Neural progenitor cell (in vitro differentiated cells): ENCODE measurements at regions not wholly inside any gene's neighbourhood (a gene's known extent, or its start where the extent isn't known, plus 50 kb on each side); places are given as distances from the start of the nearest gene placed in this dataset.

Experiments used
- DNase-seq: peaks from one replicate; pipeline ENCODE4 v3.0.0-alpha.2; 2016; ENCODE audit warnings: low spot score
- H2AFZ ChIP-seq: fragments of 200-600 bp; sonication (generic); replicated peaks from 2 replicates; pipeline ENCODE4 v1.6.1; 2016; ENCODE audit warnings: antibody characterized with exemption
- H3F3A ChIP-seq: fragments of 200-600 bp; sonication (generic); 2 replicates; pipeline ENCODE4 v1.6.1; 2016; ENCODE audit warnings: antibody characterized with exemption, low read depth
- H3K27ac ChIP-seq: fragments of 200-600 bp; sonication (generic); 2 replicates; pipeline ENCODE4 v1.5.1; 2016; ENCODE audit warnings: mild to moderate bottlenecking
- H3K27me3 ChIP-seq: fragments of 200-600 bp; sonication (generic); 2 replicates; pipeline ENCODE4 v1.6.1; 2016; ENCODE audit warnings: mild to moderate bottlenecking, moderate library complexity
- H3K36me3 ChIP-seq: fragments of 200-600 bp; sonication (generic); 2 replicates; pipeline ENCODE4 v1.5.1; 2016
- H3K4me1 ChIP-seq: fragments of 200-600 bp; sonication (generic); 2 replicates; pipeline ENCODE4 v1.6.1; 2016; ENCODE audit warnings: mixed run types
- H3K4me2 ChIP-seq: fragments of 200-600 bp; sonication (generic); 2 replicates; pipeline ENCODE4 v1.6.1; 2016
- H3K4me3 ChIP-seq: fragments of 200-600 bp; sonication (generic); 2 replicates; pipeline ENCODE4 v1.5.1; 2016
- H3K79me2 ChIP-seq: fragments of 200-600 bp; sonication (generic); 2 replicates; pipeline ENCODE4 v1.6.1; 2016; ENCODE audit warnings: low read depth
- H3K9ac ChIP-seq: fragments of 200-600 bp; sonication (generic); 2 replicates; pipeline ENCODE4 v1.6.1; 2016
- H3K9me3 ChIP-seq: fragments of 200-600 bp; sonication (generic); 2 replicates; pipeline ENCODE4 v1.5.1; 2016; ENCODE audit warnings: low read depth
- H4K20me1 ChIP-seq: fragments of 200-600 bp; sonication (generic); 2 replicates; pipeline ENCODE4 v1.6.1; 2016; ENCODE audit warnings: low read depth
- H3K27ac Mint-ChIP-seq: 3 replicates; pipeline ENCODE4 v1.8.0; 2021; ENCODE audit warnings: mixed read lengths
- H3K27me3 Mint-ChIP-seq: 2 replicates; pipeline ENCODE4 v1.8.0; 2022; ENCODE audit warnings: low read depth, mild to moderate bottlenecking, inconsistent platforms, moderate library complexity, mixed read lengths; ENCODE audit not compliant: insufficient read depth
- H3K36me3 Mint-ChIP-seq: 3 replicates; pipeline ENCODE4 v1.8.0; 2021; ENCODE audit warnings: mixed read lengths
- H3K4me1 Mint-ChIP-seq: 3 replicates; pipeline ENCODE4 v1.8.0; 2021; ENCODE audit warnings: mixed read lengths
- H3K4me3 Mint-ChIP-seq: 3 replicates; pipeline ENCODE4 v1.8.0; 2021; ENCODE audit warnings: mild to moderate bottlenecking, moderate library complexity, mixed read lengths
- H3K9me3 Mint-ChIP-seq: 3 replicates; pipeline ENCODE4 v1.8.0; 2020; ENCODE audit warnings: mixed read lengths
- EZH2 ChIP-seq: fragments of 200-600 bp; sonication (generic); IDR thresholded peaks from 2 replicates; pipeline ENCODE4 v1.6.1; 2017; ENCODE audit warnings: antibody characterized with exemption, mild to moderate bottlenecking, moderate library complexity
- EZH2phosphoT487 ChIP-seq: fragments of 200-600 bp; sonication (generic); IDR thresholded peaks from 2 replicates; pipeline ENCODE4 v1.6.1; 2017; ENCODE audit warnings: antibody characterized with exemption
- TF ChIP-seq, protein P1 (sequence below): fragments of 200-600 bp; sonication (generic); IDR thresholded peaks from 2 replicates; pipeline ENCODE4 v1.5.1; 2017; ENCODE audit warnings: antibody characterized with exemption, mild to moderate bottlenecking

- H3K4me3 Mint-ChIP-seq: peak overlapping the region; percentile 65
- no peaks in the 10 kb centered on the region for H3K36me3 Mint-ChIP-seq
- Histone ChIP-seq H4K20me1 (no peaks in the 10 kb centered on the region), H3K27ac (no peak overlapping the region), H3K4me1 (peaks cover 47% of the 10 kb centered on the region), H3K9ac (no peak overlapping the region), H3F3A (peaks cover 18% of the 10 kb centered on the region), H3K79me2 (no peaks in the 10 kb centered on the region), H2AFZ (no peak overlapping the region), H3K9me3 (no peaks in the 10 kb centered on the region), H3K27me3 (no peaks in the 10 kb centered on the region), H3K4me2 (peak overlapping the region; percentile 8), H3K36me3 (no peaks in the 10 kb centered on the region), H3K4me3 (no peak overlapping the region)
- no peak for TF ChIP-seq EZH2phosphoT487
- TF ChIP-seq, protein P1, sequence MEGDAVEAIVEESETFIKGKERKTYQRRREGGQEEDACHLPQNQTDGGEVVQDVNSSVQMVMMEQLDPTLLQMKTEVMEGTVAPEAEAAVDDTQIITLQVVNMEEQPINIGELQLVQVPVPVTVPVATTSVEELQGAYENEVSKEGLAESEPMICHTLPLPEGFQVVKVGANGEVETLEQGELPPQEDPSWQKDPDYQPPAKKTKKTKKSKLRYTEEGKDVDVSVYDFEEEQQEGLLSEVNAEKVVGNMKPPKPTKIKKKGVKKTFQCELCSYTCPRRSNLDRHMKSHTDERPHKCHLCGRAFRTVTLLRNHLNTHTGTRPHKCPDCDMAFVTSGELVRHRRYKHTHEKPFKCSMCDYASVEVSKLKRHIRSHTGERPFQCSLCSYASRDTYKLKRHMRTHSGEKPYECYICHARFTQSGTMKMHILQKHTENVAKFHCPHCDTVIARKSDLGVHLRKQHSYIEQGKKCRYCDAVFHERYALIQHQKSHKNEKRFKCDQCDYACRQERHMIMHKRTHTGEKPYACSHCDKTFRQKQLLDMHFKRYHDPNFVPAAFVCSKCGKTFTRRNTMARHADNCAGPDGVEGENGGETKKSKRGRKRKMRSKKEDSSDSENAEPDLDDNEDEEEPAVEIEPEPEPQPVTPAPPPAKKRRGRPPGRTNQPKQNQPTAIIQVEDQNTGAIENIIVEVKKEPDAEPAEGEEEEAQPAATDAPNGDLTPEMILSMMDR: no peak
- no peak for TF ChIP-seq EZH2
- H3K4me1 Mint-ChIP-seq: peaks cover 73% of the 10 kb centered on the region
- DNase-seq: peak; percentile 23
- peak overlapping the region; percentile 97 for H3K27ac Mint-ChIP-seq
- H3K9me3 Mint-ChIP-seq: no peaks in the 10 kb centered on the region
- H3K27me3 Mint-ChIP-seq: peaks cover 5% of the 10 kb centered on the region
Observed at GRCh38 chr2:64400733-64401528, 53.0 kb upstream of the LGALSL start.

DNA sequence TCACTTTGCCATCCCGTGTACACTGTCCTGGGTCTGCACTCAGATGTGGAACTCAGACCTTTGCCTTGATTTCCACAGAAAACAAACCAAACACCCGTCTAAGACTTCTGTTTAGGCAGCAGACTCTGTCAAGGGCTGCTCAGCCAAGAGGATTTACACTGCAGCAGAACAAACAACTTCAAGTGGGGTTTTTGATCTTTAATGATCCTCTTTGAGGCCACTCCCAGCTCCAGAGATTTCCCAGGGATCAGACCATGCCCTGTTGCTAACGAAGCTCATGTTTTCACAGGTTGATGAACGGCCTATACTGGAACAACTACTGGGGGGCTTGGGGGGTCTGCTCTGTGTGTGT, 52.5 kb upstream of the LGALSL start:
- Mint-ChIP-seq H3K4me1 (peaks cover 79% of the 10 kb centered on the region), H3K9me3 (no peaks in the 10 kb centered on the region), H3K36me3 (no peaks in the 10 kb centered on the region), H3K4me3 (peak overlapping the region; percentile 65), H3K27me3 (peaks cover 5% of the 10 kb centered on the region), H3K27ac (peak overlapping the region; percentile 97)
- Histone ChIP-seq H3K4me2 (no peak overlapping the region), H3K9ac (no peak overlapping the region), H3K27ac (no peak overlapping the region), H3F3A (peaks cover 18% of the 10 kb centered on the region), H3K36me3 (no peaks in the 10 kb centered on the region), H3K4me1 (peaks cover 47% of the 10 kb centered on the region), H3K4me3 (no peak overlapping the region), H4K20me1 (no peaks in the 10 kb centered on the region), H2AFZ (no peak overlapping the region), H3K9me3 (no peaks in the 10 kb centered on the region), H3K27me3 (no peaks in the 10 kb centered on the region), H3K79me2 (no peaks in the 10 kb centered on the region)
- TF ChIP-seq EZH2 (no peak), EZH2phosphoT487 (no peak)
- TF ChIP-seq, protein P1: no peak
- no peak for DNase-seq

DNA sequence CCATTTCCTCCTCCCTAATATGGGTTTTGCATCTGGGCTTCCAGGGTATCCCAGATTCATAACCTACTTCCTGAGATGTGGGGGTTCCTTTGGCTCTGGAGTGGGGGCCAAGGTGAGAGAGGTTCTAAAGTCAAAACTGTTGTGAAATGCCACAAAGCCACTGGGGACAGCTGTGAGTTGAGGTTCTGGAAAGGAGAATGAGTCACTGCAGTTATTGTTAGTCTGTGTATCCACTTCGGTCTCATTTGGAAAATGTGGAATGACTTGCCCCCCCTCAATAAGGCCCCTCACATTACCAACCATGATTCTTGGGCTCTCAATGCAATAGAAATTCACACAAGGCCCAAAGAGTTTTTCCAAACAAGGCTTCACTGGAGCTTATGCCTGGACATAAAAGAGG, 51.1 kb upstream of the LGALSL start:
- Histone ChIP-seq H3K36me3 (no peaks in the 10 kb centered on the region), H3K27ac (no peak overlapping the region), H3K4me1 (peaks cover 47% of the 10 kb centered on the region), H3F3A (peaks cover 18% of the 10 kb centered on the region), H3K4me3 (no peak overlapping the region), H3K27me3 (no peaks in the 10 kb centered on the region), H3K9ac (no peak overlapping the region), H4K20me1 (no peaks in the 10 kb centered on the region), H2AFZ (peak overlapping the region; percentile 84), H3K9me3 (no peaks in the 10 kb centered on the region), H3K4me2 (no peak overlapping the region), H3K79me2 (no peaks in the 10 kb centered on the region)
- DNase-seq: no peak
- Mint-ChIP-seq H3K27me3 (peaks cover 5% of the 10 kb centered on the region), H3K36me3 (no peaks in the 10 kb centered on the region), H3K9me3 (no peaks in the 10 kb centered on the region), H3K27ac (peak overlapping the region; percentile 100), H3K4me3 (peak overlapping the region; percentile 81), H3K4me1 (peaks cover 86% of the 10 kb centered on the region)
- TF ChIP-seq, protein P1: no peak
- TF ChIP-seq EZH2 (no peak), EZH2phosphoT487 (no peak)
